Common myeloid progenitor, CD34-positive (primary cell): ENCODE measurements at regions not wholly inside any gene's neighbourhood (a gene's known extent, or its start where the extent isn't known, plus 50 kb on each side); places are given as distances from the start of the nearest gene placed in this dataset.

Source experiments
- CTCF ChIA-PET: fragments of 350-600 bp; sonication (Branson Sonifier 250); formaldehyde crosslinking; loops from one replicate; lab custom pipeline; 2021; ENCODE audit warnings: antibody characterized with exemption; lab: Charles Lee
- POLR2A ChIA-PET: fragments of 350-600 bp; sonication (Branson Sonifier 250); formaldehyde crosslinking; loops from one replicate; lab custom pipeline; 2021; ENCODE audit warnings: antibody characterized with exemption; lab: Charles Lee
- DNase-seq, 3 donors: peaks; one replicate each; pipeline versions ENCODE4 v3.0.0 to v3.0.0-alpha.2; 2013
- H3K27ac ChIP-seq, 2 experiments: 1 replicate in 1 of 2; 2 replicates in 1 of 2; pipeline ENCODE4 v1.7.0; 2013; ENCODE audit warnings: inconsistent platforms in 2 of 2, low read length in 2 of 2, mild to moderate bottlenecking in 2 of 2, low read depth in 1 of 2, moderate library complexity in 1 of 2; ENCODE audit not compliant: severe bottlenecking in 2 of 2, insufficient read depth in 1 of 2, poor library complexity in 1 of 2
- H3K27me3 ChIP-seq, 5 experiments: replicated peaks in 2 of 5; 1 replicate in 3 of 5; 2 replicates in 2 of 5; pipeline versions ENCODE4 v1.6.1 to v1.7.0; 2013; ENCODE audit warnings: low read length in 4 of 5, mild to moderate bottlenecking in 2 of 5, moderate library complexity in 2 of 5, inconsistent platforms in 1 of 5; ENCODE audit not compliant: insufficient read depth in 5 of 5, control insufficient read depth in 4 of 5
- H3K36me3 ChIP-seq, 4 experiments: 1 replicate in 2 of 4; 2 replicates in 2 of 4; pipeline versions ENCODE4 v1.6.1 to v1.7.0; 2013; ENCODE audit warnings: low read length in 3 of 4, control low read depth in 1 of 4, mild to moderate bottlenecking in 1 of 4; ENCODE audit not compliant: control insufficient read depth in 4 of 4, insufficient read depth in 4 of 4
- H3K4me1 ChIP-seq, 4 experiments: 1 replicate in 3 of 4; 2 replicates in 1 of 4; pipeline versions ENCODE4 v1.6.1 to v1.7.1; 2013; ENCODE audit warnings: low read length in 3 of 4, mild to moderate bottlenecking in 3 of 4, control low read depth in 1 of 4, inconsistent platforms in 1 of 4, moderate library complexity in 1 of 4; ENCODE audit not compliant: control insufficient read depth in 4 of 4, insufficient read depth in 4 of 4; ENCODE audit errors: control extremely low read depth in 1 of 4
- H3K4me3 ChIP-seq, 7 experiments: 1 replicate in 4 of 7; 2 replicates in 3 of 7; pipeline versions ENCODE4 v1.5.1 to v1.7.0; 2013; ENCODE audit warnings: mild to moderate bottlenecking in 7 of 7, low read length in 6 of 7, moderate library complexity in 6 of 7, inconsistent platforms in 2 of 7, low read depth in 2 of 7, control low read depth in 1 of 7; ENCODE audit not compliant: insufficient read depth in 4 of 7, control insufficient read depth in 1 of 7; ENCODE audit errors: extremely low read depth in 1 of 7
- H3K9me3 ChIP-seq, 5 experiments: 1 replicate in 4 of 5; 2 replicates in 1 of 5; pipeline versions ENCODE4 v1.6.1 to v1.7.1; 2013; ENCODE audit warnings: low read length in 4 of 5, mild to moderate bottlenecking in 2 of 5, inconsistent platforms in 1 of 5, low read depth in 1 of 5, moderate library complexity in 1 of 5; ENCODE audit not compliant: control insufficient read depth in 4 of 5, insufficient read depth in 2 of 5; ENCODE audit errors: control extremely low read depth in 1 of 5
- WGBS: methylation state at CpG from one replicate; pipeline ENCODE4 v1.1.5; 2013; ENCODE audit not compliant: insufficient coverage; 5-methylcytosine and 5-hydroxymethylcytosine counted together

- ChIA-PET POLR2A (no interaction called here), CTCF (no interaction called here)
- 67% methylated on average over 1 of the region's 3 CpGs for WGBS
- H3K4me3 ChIP-seq: no peak overlapping the region
- no peaks in the 10 kb centered on the region for H3K9me3 ChIP-seq
- no peaks in the 10 kb centered on the region for H3K36me3 ChIP-seq
- DNase-seq: no peak
- H3K4me1 ChIP-seq: no peaks in the 10 kb centered on the region
- no peak overlapping the region for H3K27ac ChIP-seq
- no peaks in the 10 kb centered on the region for H3K27me3 ChIP-seq
Measured at GRCh38 chr6:22656706-22657351, 87.5 kb downstream of the HDGFL1 start.

GRCh38 chr6:22657352-22657980 lies 88.1 kb downstream of the HDGFL1 start:
- Histone ChIP-seq H3K4me1 (no peaks in the 10 kb centered on the region), H3K9me3 (no peaks in the 10 kb centered on the region), H3K27me3 (no peaks in the 10 kb centered on the region), H3K27ac (no peak overlapping the region), H3K36me3 (no peaks in the 10 kb centered on the region), H3K4me3 (no peak overlapping the region)
- ChIA-PET CTCF (no interaction called here), POLR2A (no interaction called here)
- WGBS: 79% methylated on average over 1 of the region's 1 CpG
- DNase-seq: no peak

GRCh38 chr6:22658183-22658582 lies 88.8 kb downstream of the HDGFL1 start:
- ChIA-PET POLR2A (no interaction called here), CTCF (no interaction called here)
- WGBS: 78% methylated on average over 1 of the region's 2 CpGs
- no peak overlapping the region for H3K27ac ChIP-seq
- no peak overlapping the region for H3K4me3 ChIP-seq
- no peaks in the 10 kb centered on the region for H3K27me3 ChIP-seq
- no peak for DNase-seq
- H3K9me3 ChIP-seq: no peaks in the 10 kb centered on the region
- H3K36me3 ChIP-seq: no peaks in the 10 kb centered on the region
- H3K4me1 ChIP-seq: no peaks in the 10 kb centered on the region

GRCh38 chr6:22658934-22659333 lies 89.6 kb downstream of the HDGFL1 start:
- POLR2A ChIA-PET: no interaction called here
- Histone ChIP-seq H3K9me3 (no peaks in the 10 kb centered on the region), H3K27me3 (no peaks in the 10 kb centered on the region), H3K36me3 (no peaks in the 10 kb centered on the region), H3K4me3 (no peak overlapping the region), H3K4me1 (no peaks in the 10 kb centered on the region), H3K27ac (no peak overlapping the region)
- DNase-seq: no peak
- CTCF ChIA-PET: no interaction called here
- WGBS: 78% methylated on average over 1 of the region's 1 CpG

DNA sequence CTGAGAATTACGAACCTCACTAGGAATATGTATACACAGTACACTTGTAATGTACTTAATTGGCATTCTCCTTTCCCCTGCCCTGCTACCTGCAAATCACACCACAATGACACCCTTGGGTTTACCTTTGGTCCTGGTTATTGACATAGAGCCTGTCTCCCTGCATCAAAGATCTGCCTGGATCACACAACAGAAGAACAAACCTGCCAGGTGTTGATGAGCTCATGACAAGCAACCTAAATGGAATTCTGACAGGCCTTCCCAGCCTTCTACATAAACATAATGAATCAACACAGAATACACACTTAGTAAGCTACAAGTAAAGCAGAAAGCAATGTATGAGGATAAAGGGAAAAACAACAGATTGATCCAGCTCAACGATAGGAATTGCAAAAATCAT lies 95.6 kb downstream of the HDGFL1 start:
- Histone ChIP-seq H3K27me3 (no peaks in the 10 kb centered on the region), H3K4me1 (no peaks in the 10 kb centered on the region), H3K4me3 (no peak overlapping the region), H3K27ac (no peak overlapping the region), H3K36me3 (no peaks in the 10 kb centered on the region), H3K9me3 (no peaks in the 10 kb centered on the region)
- ChIA-PET CTCF (no interaction called here), POLR2A (no interaction called here)
- DNase-seq: no peak
- WGBS: 100% methylated on average over 1 of the region's 2 CpGs

DNA sequence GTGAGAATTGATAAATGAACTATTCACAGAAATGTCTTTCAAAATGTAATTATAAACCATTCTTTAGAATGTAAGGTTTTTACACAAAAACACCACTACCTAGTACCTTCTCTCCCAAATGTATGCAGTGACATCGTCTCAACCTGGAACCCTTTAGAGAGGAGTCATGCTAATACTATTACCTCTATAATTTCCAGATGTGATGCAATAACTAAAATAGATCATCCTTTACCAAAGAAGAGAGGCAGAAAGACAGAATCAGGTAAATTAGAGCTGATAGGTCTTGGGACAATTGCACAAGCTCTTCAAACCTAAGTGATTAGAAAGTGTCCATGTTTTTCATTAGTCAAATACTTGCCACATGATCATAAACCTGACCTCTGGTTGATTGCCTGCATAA lies 96.7 kb downstream of the HDGFL1 start:
- DNase-seq: no peak
- no peaks in the 10 kb centered on the region for H3K4me1 ChIP-seq
- no peaks in the 10 kb centered on the region for H3K36me3 ChIP-seq
- no peak overlapping the region for H3K4me3 ChIP-seq
- POLR2A ChIA-PET: no interaction called here
- no peaks in the 10 kb centered on the region for H3K9me3 ChIP-seq
- WGBS: no CpG with 5 or more reads among the region's 1 CpG
- CTCF ChIA-PET: no interaction called here
- H3K27me3 ChIP-seq: no peaks in the 10 kb centered on the region
- H3K27ac ChIP-seq: no peak overlapping the region

DNA sequence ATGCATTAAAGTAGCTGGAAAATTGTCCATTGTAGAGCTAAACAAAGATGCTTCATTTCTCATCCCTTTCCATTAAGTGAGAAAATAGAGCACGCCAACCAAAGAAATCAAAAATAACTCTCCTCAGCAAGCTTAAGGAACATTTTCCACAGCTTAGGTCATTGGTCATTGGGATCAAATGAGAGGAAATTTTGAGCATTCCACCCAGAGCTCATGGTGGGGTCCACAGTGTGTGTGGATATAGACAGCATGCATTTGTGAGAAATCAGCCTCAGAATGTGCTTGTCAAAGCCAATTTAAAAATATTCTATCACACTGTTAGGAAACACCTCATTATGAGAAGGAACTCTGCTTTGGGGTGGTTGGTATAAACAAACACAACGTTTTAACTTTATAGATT lies 97.2 kb downstream of the HDGFL1 start:
- Histone ChIP-seq H3K4me3 (no peak overlapping the region), H3K27ac (no peak overlapping the region), H3K36me3 (no peaks in the 10 kb centered on the region), H3K4me1 (no peaks in the 10 kb centered on the region), H3K27me3 (no peaks in the 10 kb centered on the region), H3K9me3 (no peaks in the 10 kb centered on the region)
- WGBS: no CpG with 5 or more reads among the region's 2 CpGs
- CTCF ChIA-PET: no interaction called here
- DNase-seq: no peak
- POLR2A ChIA-PET: interaction anchor here (0.6 kb wide), 1 partner anchor 24 kb away, joined by 3 read pairs; no protein-coding TSS in a partner anchor
